Activated B cell treated with CpG ODN at 0.5 μM for 24 hours (primary cell): ENCODE measurements at regions not wholly inside any gene's neighbourhood (a gene's known extent, or its start where the extent isn't known, plus 50 kb on each side); places are given as distances from the start of the nearest gene placed in this dataset.

Experiments
- ATAC-seq: fragments of 200-7000 bp; cut with Tn5 transposase; one replicate; pipeline ENCODE4 v1.10.0; 2021; ENCODE audit warnings: low read depth, mild to moderate bottlenecking, moderate library complexity
- CTCF ChIA-PET: fragments of 350-600 bp; sonication (Branson Sonifier 250); formaldehyde crosslinking; loops from one replicate; lab custom pipeline; 2021; ENCODE audit warnings: antibody characterized with exemption; lab: Charles Lee
- POLR2A ChIA-PET: fragments of 350-600 bp; sonication (Branson Sonifier 250); formaldehyde crosslinking; loops from one replicate; lab custom pipeline; 2021; ENCODE audit warnings: antibody characterized with exemption; lab: Charles Lee
- DNase-seq: peaks from one replicate; pipeline ENCODE4 v3.0.0; 2022
- H3K27ac Mint-ChIP-seq: one replicate; pipeline ENCODE4 v1.8.0; 2020; ENCODE audit warnings: mixed read lengths
- H3K27me3 Mint-ChIP-seq: one replicate; pipeline ENCODE4 v1.8.0; 2021; ENCODE audit warnings: mixed read lengths
- H3K36me3 Mint-ChIP-seq: one replicate; pipeline ENCODE4 v1.8.0; 2021; ENCODE audit warnings: low read depth, mixed read lengths
- H3K4me1 Mint-ChIP-seq: one replicate; pipeline ENCODE4 v1.8.0; 2021; ENCODE audit warnings: mixed read lengths
- H3K4me3 Mint-ChIP-seq: one replicate; pipeline ENCODE4 v1.8.0; 2020; ENCODE audit warnings: mild to moderate bottlenecking, mixed read lengths
- H3K9me3 Mint-ChIP-seq: one replicate; pipeline ENCODE4 v1.8.0; 2020; ENCODE audit warnings: mixed read lengths
- intact Hi-C: fragments of 100-400 bp; cut with micrococcal nuclease; formaldehyde crosslinking; loops from one replicate; pipeline ENCODE4 v1.15.1; 2024
- TF ChIP-seq, protein P1 (sequence below): fragments of 200-600 bp; IDR thresholded peaks from one replicate; pipeline ENCODE4 v1.8.0; 2022; ENCODE audit warnings: antibody characterized with exemption, mild to moderate bottlenecking

DNA sequence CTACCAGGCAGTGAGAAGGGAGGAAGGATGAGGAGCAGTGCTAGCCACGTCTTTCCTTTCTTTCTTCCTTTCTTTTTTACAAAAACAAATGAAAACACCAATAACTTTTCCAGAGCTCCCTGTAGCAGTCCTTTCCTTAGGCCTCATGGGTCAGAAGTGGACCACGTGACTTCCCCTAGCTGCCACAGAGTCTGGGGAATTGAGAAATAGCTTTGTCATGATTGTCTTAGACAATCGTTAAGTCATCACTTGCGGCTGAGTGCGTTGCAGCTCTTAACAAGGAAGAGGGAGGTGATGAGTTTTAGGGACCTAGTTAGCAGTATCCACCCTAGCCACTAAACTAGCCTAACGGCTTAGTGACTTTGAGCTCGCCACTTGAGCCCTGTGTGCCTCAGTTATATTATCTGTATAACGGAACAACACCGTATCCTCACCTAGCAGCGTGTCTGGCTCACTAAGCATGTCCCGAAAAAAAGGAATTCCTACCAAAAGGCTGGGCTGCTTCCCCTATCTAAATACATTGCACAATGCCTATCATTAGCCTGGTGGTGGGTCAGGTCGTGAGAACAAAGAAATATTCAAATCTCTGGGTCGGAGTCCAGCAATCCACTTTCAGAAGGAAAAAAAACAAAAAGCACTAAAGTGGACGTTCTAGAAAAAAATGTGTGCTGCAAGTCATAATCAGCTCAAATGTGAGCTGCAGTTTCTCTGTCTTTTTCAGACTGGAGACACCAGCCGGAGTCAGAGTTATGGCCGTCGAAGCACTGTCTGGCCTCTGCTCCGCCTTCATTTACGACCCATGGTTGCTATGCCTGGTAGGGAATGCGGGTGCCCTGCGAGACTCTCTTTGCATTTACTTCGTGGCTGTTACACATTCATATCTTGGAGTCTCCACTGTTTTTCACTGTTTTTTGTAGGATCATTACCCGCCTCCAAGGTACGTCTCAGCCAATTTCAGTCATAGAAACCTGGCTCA, 338.5 kb upstream of the FOXK1 start:
- TF ChIP-seq, protein P1, sequence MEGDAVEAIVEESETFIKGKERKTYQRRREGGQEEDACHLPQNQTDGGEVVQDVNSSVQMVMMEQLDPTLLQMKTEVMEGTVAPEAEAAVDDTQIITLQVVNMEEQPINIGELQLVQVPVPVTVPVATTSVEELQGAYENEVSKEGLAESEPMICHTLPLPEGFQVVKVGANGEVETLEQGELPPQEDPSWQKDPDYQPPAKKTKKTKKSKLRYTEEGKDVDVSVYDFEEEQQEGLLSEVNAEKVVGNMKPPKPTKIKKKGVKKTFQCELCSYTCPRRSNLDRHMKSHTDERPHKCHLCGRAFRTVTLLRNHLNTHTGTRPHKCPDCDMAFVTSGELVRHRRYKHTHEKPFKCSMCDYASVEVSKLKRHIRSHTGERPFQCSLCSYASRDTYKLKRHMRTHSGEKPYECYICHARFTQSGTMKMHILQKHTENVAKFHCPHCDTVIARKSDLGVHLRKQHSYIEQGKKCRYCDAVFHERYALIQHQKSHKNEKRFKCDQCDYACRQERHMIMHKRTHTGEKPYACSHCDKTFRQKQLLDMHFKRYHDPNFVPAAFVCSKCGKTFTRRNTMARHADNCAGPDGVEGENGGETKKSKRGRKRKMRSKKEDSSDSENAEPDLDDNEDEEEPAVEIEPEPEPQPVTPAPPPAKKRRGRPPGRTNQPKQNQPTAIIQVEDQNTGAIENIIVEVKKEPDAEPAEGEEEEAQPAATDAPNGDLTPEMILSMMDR: no peak
- intact Hi-C loops: no loop called here
- Mint-ChIP-seq H3K27me3 (no peaks in the 10 kb centered on the region), H3K27ac (no peak overlapping the region), H3K9me3 (peaks cover 9% of the 10 kb centered on the region), H3K36me3 (no peaks in the 10 kb centered on the region), H3K4me1 (no peaks in the 10 kb centered on the region), H3K4me3 (no peak overlapping the region)
- ATAC-seq (no peak), DNase-seq (no peak)
- CTCF ChIA-PET: no interaction called here
- POLR2A ChIA-PET: no interaction called here

DNA sequence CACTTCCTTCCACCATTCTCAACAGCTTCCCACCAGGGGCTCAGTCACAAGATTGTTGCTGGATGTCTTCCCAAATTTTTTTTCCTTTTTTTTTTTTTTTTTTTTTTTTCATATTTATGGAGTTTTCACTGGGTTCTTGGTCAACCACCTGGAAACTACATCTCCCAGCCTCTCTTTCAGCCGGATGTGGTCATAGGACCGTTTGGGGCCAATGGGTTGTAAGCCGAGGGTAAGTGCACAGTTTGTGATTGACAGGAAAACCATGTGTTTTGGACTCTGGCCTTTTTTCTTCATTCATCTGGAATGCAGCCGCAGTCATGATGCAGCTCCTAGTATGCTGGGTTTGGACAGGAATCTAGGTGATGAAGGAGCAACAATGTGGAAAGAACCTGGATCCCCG, 337.1 kb upstream of the FOXK1 start:
- no peak for ATAC-seq
- H3K4me1 Mint-ChIP-seq: no peaks in the 10 kb centered on the region
- no peak overlapping the region for H3K4me3 Mint-ChIP-seq
- TF ChIP-seq, protein P1: no peak
- no peak overlapping the region for H3K27ac Mint-ChIP-seq
- DNase-seq: no peak
- no peaks in the 10 kb centered on the region for H3K27me3 Mint-ChIP-seq
- intact Hi-C loops: no loop called here
- peaks cover 8% of the 10 kb centered on the region for H3K9me3 Mint-ChIP-seq
- no peaks in the 10 kb centered on the region for H3K36me3 Mint-ChIP-seq
- CTCF ChIA-PET: no interaction called here
- POLR2A ChIA-PET: no interaction called here

DNA sequence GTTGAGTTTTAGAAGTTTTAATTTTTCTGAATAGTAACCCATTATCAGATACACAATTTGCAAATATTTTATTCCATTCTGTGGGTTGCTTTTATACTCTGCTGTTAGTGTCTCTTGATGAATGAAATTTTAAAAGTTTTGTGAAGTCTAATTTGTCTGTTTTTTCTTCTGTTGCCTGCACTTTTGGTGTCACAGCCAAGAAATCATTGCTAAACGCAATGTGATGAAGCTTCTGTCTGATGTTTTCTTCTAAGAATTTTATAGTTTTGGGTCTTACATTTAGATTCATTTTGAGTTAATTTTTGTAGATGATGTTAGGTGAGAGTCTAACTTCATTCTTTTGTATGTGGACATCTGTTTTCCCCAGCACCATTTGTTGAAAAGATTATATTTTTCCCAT, 330.0 kb upstream of the FOXK1 start:
- ChIA-PET POLR2A (interaction anchor here (0.6 kb wide), 1 partner anchor 717 kb away, joined by 4 read pairs; no protein-coding TSS in a partner anchor), CTCF (no interaction called here)
- Mint-ChIP-seq H3K4me1 (no peaks in the 10 kb centered on the region), H3K27me3 (no peaks in the 10 kb centered on the region), H3K4me3 (no peak overlapping the region), H3K36me3 (no peaks in the 10 kb centered on the region), H3K9me3 (peaks cover 2% of the 10 kb centered on the region), H3K27ac (no peak overlapping the region)
- TF ChIP-seq, protein P1: no peak
- no peak for ATAC-seq
- intact Hi-C loops: no loop called here
- no peak for DNase-seq

DNA sequence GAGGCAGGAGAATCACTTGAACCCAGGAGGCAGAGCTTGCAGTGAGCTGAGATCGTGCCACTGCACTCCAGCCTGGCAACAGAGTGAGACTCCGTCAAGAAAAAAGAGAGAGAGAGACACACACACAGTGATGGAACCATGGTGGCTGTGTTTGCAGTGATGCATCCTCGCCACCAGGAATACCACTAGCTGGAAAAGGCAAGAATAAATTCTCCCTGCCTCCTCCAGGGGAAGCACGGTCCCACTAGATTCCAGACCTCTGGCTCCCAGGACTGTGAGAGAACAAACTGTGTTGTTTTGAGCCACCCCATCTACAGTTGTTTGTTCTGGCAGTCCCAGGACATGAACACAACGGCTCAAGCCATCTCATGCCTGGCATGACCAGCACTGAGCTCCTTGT, 320.3 kb upstream of the FOXK1 start:
- H3K9me3 Mint-ChIP-seq: peaks cover 4% of the 10 kb centered on the region
- H3K36me3 Mint-ChIP-seq: no peaks in the 10 kb centered on the region
- no peak overlapping the region for H3K27ac Mint-ChIP-seq
- ATAC-seq (no peak), DNase-seq (no peak)
- TF ChIP-seq, protein P1: no peak
- H3K4me3 Mint-ChIP-seq: no peak overlapping the region
- intact Hi-C loops: no loop called here
- H3K4me1 Mint-ChIP-seq: no peaks in the 10 kb centered on the region
- H3K27me3 Mint-ChIP-seq: no peaks in the 10 kb centered on the region
- ChIA-PET POLR2A (no interaction called here), CTCF (interaction anchor here (0.7 kb wide), 1 partner anchor 16 kb away, joined by 3 read pairs; no protein-coding TSS in a partner anchor)

DNA sequence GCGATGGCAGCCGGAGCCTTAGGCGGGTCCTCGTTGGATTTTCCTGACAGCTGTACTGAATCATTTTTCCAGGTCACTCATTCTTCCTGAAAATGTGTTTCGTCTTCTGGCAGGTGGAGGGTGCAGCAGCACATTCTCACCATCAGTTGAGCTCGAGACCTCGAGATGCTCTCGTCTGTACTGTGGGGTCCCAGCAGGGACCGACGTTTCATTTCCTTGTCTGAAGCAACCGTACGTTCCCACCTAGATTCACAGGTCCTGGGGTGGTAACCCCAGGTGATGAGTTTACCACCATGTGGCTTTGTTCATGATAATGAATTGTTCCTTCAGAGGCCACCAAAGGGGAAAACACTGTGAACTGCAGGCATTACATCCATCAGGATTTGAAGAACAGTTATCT, 298.5 kb upstream of the FOXK1 start:
- no peaks in the 10 kb centered on the region for H3K27me3 Mint-ChIP-seq
- no peak for DNase-seq
- H3K4me3 Mint-ChIP-seq: no peak overlapping the region
- no peak overlapping the region for H3K27ac Mint-ChIP-seq
- no peaks in the 10 kb centered on the region for H3K4me1 Mint-ChIP-seq
- H3K9me3 Mint-ChIP-seq: peaks cover 8% of the 10 kb centered on the region
- TF ChIP-seq, protein P1: no peak
- H3K36me3 Mint-ChIP-seq: no peaks in the 10 kb centered on the region
- POLR2A ChIA-PET: no interaction called here
- intact Hi-C loops: no loop called here
- no peak for ATAC-seq
- CTCF ChIA-PET: no interaction called here
